ENCODE measurements at regions not wholly inside any gene's neighbourhood (a gene's known extent, or its start where the extent isn't known, plus 50 kb on each side); places are given as distances from the start of the nearest gene placed in this dataset.
"Not testable (repeated sequence)": the region's sequence is repeated elsewhere in the genome, so short reads cannot be mapped to it uniquely, and the experiment has no call there.

DNA sequence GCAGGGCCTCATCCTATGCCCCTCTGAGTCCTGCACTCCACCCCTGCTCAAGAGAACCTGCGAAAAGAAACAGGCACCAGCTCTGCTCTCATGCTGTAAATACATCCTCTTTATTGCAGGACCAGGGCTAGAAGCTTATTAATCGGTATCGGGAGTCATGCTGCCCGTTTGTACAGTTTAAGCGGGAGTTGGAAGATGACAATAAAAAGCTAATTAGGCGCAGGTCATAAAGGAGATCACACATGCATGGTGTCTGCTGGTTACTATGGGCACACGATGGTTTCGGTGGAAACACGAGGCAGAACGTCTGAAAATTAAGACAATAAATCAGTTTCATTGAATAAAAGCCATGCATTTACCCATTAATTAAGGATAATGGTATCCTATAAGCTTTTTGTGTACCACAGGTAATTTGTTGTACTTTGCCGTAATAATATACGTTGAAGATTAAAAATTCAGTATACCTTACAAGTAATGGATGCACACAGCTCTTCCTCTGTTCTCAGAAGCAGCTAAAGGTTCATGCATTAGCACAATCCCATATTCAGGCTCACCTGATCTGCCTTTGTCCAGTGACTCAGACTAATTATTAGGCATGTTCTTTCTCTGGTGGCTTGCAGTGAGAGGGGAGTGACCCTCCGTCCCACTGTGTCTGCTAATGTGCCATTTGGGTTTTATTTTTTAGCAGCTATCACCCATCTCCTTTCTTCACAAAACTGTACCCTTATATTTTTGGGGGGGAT is 406.0 kb downstream of the TSHZ3 start:
- no peak for DNase-seq (ENCODE audit: low spot score)

GRCh38 chr19:30942636-30943035 is 406.6 kb downstream of the TSHZ3 start:
- no peak for DNase-seq (ENCODE audit: low spot score)

DNA sequence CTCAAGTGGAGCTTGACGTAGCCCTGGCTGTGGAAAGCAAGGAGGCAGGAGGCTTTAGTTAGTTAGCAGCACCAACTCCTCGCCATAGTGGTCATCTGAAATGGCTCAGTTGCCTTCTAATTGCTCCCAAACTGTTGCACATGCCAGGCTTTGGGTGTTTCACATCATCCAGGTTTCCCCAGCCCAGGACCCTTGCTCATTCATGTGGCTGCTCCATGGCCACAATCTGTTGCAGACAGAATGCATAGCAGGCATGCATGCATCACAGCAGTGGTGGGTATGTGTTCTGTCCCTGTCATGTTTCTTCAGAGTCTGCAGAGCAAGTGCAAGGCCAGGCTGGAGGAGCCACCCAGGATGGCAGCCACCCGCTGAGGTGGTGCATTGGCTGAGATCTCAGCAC is 407.6 kb downstream of the TSHZ3 start:
- DNase-seq (ENCODE audit: low spot score) = no peak

DNA sequence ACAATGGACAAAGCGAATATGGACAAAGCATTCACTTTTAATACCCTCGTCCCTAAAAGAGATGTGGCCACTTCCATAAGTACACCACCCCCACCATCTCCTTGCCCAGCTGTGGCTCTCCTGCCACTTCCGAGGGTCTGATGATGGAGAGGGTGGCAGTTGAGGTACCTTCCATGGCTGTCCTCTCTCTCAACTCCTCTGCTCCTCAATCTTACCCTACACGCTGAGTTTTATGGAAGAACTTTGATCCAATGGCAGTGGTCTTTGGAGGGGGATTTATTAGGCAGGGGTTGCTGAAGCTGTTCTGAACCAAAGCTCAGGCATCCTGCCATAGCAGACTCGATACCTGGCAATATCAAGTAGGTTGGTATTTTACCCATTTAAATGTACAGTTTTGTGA is 413.0 kb downstream of the TSHZ3 start:
- DNase-seq (ENCODE audit: low spot score) = no peak

DNA sequence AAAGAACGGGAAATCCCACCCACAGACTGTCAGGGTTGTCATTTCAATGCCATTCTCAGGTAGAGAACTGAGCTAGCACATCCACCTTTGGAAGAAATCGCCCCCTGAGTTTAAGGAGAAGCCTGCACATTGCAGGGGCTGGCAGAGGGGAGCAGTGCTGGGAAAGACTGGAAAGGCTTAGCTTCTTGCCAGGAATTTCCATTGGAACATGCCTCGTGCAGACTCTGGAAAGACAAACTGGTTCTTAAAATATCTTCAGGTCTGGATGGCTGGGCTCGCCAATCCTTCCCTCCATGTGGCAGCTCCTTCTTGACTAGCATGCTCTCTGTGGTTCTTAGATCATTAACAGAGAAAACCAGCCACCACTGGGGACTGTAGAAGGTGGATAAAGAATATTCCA is 414.1 kb downstream of the TSHZ3 start:
- DNase-seq (ENCODE audit: low spot score) = no peak

DNA sequence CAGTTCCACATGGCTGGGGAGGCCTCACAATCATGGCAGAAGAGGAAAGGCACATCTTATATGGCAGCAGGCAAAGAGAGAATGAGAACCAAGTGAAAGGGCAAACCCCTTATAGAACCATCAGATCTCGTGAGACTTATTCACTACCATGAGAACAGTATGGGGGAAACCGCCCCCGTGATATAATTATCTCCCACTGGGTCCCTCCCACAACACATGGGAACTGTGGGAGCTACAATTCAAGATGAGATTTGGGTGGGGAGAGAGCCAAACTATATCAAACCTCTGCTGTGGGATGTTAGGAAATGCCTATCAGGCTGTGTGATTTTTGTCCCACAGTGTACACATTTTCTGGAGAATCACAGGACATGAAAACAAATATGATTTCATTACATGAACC is 415.8 kb downstream of the TSHZ3 start:
- DNase-seq (ENCODE audit: low spot score) = not testable (repeated sequence)

GRCh38 chr19:30932854-30933253 is 416.4 kb downstream of the TSHZ3 start:
- DNase-seq (ENCODE audit: low spot score) = no peak

DNA sequence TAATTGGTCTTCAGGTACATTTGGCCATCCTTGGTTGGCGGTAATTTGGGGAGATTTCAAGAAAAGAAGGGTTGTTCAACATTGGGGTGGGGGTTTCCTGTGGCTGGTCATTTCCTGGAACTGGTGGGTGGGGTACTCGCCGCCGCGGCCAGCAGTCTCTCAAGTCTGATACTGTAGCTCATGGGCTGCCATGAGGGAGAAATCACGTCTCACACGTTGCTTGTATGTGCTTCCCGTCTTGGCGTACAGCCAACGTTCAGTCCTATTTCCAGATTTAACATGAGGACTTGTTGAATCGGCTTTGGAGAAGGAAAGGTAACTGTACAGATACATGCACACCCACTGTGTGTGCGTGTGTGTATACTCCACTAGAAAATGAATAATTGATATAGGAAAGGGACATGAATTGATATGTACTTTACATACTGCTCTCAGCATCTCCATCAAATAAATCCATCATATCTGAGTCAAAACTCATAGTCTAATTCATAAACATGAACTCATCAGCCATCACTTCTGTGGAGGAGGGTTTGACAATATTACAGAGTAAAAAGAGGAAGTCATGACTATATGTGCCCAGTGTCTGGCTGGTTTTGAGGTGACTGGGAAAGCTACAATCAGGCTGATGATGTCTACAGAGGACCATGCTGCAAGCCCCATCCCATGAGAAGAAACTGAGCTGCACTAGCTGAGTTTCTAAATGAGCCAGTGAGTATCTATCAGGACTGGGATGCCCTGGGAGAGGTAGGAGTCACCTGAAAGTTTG is 418.1 kb downstream of the TSHZ3 start:
- no peak for DNase-seq (ENCODE audit: low spot score)

DNA sequence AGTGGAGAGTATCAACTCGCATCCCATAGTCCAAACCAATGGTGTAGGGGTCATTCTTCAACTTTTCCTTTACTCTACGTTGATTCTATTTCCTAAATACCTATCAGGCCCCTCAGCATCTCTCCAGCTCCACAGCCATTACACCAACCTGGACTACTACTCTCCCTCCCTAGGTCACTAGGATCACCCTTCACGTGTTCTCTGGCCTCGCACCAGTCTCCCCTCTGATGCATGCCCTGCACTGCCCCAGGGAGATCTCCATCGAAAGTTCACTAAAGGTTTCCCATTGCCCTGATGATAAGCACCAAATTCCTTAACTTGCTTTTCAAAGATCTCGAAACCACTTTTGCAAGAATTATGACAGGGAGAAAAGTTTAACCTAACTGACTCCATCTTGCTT is 421.5 kb downstream of the TSHZ3 start:
- no peak for DNase-seq (ENCODE audit: low spot score)

DNA sequence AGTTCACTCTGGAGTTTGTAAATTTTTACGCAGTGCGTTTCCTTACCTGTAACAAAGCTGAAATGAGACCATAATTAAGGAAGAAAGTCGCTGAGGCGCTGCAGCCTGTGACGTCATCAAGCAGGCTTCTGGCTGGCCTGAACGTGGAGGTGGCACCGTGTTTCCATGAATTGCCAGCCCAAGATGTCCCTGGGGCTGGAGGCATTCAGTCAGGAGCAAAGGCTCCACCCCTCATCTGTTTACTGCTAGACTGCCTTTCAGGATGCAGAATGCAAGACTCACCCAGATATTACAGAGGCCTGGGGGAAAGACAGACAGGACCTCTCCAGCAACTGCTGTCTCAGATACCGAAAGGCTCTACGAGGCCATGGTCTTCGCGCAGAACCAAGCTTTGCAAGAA is 424.6 kb downstream of the TSHZ3 start:
- no peak for DNase-seq (ENCODE audit: low spot score)

DNA sequence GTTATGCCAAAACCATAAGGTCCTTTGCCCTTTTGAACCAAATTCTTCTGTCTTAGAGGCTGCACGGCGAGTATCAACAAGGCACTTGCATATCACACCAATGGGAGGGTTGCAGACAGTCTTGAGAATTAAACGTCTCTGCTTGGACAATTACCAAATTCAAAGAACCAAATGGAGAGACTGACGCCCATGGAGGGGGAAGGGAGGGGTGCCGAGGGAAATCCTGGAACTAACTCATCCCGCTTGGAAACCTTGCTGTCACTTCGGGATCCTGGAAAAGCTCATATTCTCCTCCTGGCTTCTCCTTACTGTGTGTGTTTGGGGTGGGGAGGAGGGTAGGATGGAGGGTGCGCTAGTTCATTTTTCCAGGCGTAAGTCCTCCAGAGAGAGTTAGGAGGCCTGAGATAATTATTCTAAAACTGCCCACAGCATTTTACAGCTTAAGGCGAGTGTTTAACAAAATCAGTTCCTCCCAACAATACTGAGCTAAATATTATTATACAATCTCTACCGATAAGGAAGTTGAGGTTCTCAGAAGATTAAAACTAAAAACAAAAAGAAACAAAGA is 425.1 kb downstream of the TSHZ3 start:
- DNase-seq (ENCODE audit: low spot score) = no peak

DNA sequence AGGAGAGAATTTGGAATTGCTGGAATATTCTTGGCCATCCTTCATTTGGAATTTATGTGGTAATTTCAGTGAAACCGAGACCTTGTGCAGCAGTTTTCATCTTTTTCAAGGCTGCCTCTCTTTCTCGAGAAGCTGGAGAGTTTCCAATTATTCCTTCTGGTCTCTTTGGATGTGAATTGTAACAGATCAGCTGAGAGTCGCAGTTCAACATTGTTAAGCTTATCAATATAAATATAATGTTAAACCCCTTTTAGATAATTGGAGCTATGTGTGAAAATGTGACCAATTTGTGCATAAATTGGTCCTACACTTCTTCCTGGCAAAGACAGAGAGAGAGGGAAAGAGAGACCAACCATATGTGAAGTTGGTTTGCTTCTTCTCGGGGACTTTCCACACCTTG is 425.6 kb downstream of the TSHZ3 start:
- DNase-seq (ENCODE audit: low spot score) = no peak

GRCh38 chr19:30923096-30923495 is 426.1 kb downstream of the TSHZ3 start:
- no peak for DNase-seq (ENCODE audit: low spot score)

DNA sequence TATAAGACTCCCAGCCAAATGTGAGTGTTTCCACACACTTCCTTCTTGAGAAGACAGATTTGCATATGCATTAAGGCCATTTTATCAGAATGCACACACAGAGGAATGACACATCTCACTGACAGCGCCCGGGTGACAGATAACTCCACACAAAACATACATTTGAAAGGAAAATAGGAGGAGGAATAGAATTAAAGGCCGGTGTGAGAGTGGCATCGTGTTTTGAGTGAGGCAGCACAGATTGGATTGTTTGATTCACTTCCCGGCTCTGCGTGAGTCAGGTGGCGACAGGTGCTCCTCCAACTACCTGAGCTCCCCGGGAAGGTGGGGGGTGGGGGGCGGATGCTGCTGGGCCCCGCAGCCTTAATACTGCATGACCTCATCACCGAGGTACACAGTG is 429.0 kb downstream of the TSHZ3 start:
- DNase-seq (ENCODE audit: low spot score) = no peak

GRCh38 chr19:30919737-30920136 is 429.5 kb downstream of the TSHZ3 start:
- no peak for DNase-seq (ENCODE audit: low spot score)

GRCh38 chr19:30916238-30916637 is 433.0 kb downstream of the TSHZ3 start:
- DNase-seq (ENCODE audit: low spot score) = peak; percentile 21

DNA sequence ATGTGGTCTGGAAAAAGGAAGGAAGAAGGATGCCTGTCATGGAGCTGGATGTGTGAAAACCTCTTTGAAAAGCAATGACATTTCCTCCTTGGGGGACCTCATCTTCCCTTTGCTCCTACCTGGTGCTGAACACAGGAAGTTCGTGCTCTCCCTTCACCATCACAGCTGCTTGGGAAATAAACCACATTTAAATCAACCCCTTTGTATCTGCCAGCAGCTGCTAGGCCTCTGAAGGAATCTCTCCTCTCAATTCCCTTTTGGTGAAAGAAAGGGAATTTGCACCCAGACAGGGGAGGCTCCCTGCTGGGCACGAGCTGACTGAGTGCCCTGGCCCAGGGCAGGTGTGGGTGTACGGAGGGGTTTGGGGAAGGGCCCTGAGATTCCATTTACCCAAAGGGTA is 437.7 kb downstream of the TSHZ3 start:
- no peak for DNase-seq (ENCODE audit: low spot score)

DNA sequence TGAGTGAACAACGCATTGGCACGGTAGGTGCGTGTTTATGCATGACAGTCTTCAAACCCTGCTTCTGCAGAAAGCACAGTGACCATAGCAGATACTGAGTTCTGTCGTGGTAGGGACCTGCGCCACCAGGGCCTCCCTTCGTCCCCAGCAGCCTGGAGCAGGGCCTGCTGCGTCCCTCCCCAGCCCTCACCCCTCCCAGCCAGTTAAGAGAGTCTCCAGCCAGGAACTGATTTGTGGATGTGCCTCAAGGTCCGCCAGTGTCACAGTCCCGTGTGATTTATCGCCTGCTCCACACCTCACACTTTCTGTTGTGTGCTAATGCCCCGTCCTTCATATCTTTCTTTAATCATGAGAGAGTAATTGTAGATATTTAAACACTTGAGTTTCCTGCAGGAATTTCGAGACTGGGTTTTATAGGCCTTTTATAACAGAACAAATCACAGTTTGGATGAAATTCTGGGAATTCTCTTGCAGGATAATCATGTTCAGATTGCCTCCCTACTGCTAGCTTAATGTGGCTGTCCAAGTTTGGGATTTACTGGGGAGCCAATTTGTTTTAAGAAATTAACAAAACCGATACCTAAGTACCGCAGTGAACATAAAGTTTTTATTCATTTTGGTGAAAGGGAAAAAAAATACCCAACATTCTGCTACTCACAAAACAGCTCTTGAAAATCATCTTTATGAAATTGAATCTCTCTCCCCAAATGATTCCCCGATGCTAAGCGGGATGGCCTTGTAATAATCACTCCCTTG is 438.6 kb downstream of the TSHZ3 start:
- DNase-seq (ENCODE audit: low spot score) = no peak

- DNase-seq (ENCODE audit: low spot score) = no peak
Observed at GRCh38 chr19:30909216-30909615, 440.0 kb downstream of the TSHZ3 start.

DNA sequence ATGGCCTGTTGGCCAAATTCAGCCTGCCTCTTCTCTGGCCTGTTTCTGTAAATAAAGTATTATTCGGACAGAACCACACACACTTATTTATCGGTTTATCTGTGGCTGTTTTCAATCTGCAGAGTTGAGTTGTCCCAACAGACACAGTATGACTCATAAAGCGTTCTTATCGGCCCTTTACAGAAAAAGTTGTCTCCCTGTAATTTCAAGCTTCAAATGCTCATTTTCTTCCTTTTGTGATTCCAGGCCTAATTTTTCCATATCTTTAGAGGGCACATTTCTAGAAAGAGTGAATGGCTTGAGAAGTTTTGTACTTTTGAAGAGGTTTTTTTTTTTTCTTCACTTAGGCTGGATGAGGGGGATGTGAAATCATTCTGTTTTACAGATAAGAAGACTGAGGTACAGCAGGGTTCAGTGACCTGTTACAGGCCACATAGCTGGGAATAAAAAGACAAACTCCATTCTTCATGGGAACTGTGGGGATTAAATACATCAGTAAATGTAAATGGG is 440.9 kb downstream of the TSHZ3 start:
- DNase-seq (ENCODE audit: low spot score) = peak; percentile 57

GRCh38 chr19:30906871-30907270 is 442.4 kb downstream of the TSHZ3 start:
- DNase-seq (ENCODE audit: low spot score) = no peak

- DNase-seq (ENCODE audit: low spot score) = no peak
Observed at GRCh38 chr19:30900051-30900450, 449.2 kb downstream of the TSHZ3 start.
